IMR-90 (cell line): ENCODE measurements at regions not wholly inside any gene's neighbourhood (a gene's known extent, or its start where the extent isn't known, plus 50 kb on each side); places are given as distances from the start of the nearest gene placed in this dataset.

Source experiments
- ATAC-seq: fragments of 200-7000 bp; cut with Tn5 transposase; 2 replicates; pipeline ENCODE4 v1.9.1; 2020; ENCODE audit warnings: low read depth, mild to moderate bottlenecking, moderate library complexity
- BruUV-seq: library from RNA; stranded (reverse); fragments of 400-500 nt; replicated peaks from 2 replicates; lab custom pipeline; 2021; lab: Mats Ljungman, UMichigan
- CTCF ChIA-PET: fragments of 300-600 bp; formaldehyde crosslinking; extraction: SDS; loops from one replicate; lab custom pipeline; 2021; ENCODE audit warnings: antibody characterized with exemption; lab: Yijun Ruan, JAX
- POLR2A ChIA-PET: fragments of 300-600 bp; sonication (Branson Sonifier 250); formaldehyde crosslinking; loops from one replicate; lab custom pipeline; 2022; ENCODE audit warnings: antibody characterized with exemption; ENCODE audit not compliant: unreplicated experiment; lab: Charles Lee
- DNase-seq: peaks from one replicate; pipeline ENCODE4 v3.0.0; 2013
- H2AFZ ChIP-seq: replicated peaks from 2 replicates; pipeline ENCODE3; 2013; ENCODE audit warnings: low read length, mild to moderate bottlenecking; ENCODE audit not compliant: poor library complexity
- H2AK5ac ChIP-seq: 2 replicates; pipeline ENCODE4 v1.6.1; 2013; ENCODE audit warnings: low read depth, low read length, inconsistent platforms
- H2AK9ac ChIP-seq: replicated peaks from 2 replicates; pipeline ENCODE3; 2013; ENCODE audit warnings: mild to moderate bottlenecking, low read depth, low read length, moderate library complexity; ENCODE audit not compliant: poor library complexity
- H2BK120ac ChIP-seq: 2 replicates; pipeline ENCODE4 v1.6.1; 2013; ENCODE audit warnings: low read depth, low read length, inconsistent platforms
- H2BK15ac ChIP-seq: 3 replicates; pipeline ENCODE4 v1.6.1; 2013; ENCODE audit warnings: low read depth, low read length, inconsistent platforms
- H2BK20ac ChIP-seq: 2 replicates; pipeline ENCODE4 v1.6.1; 2013; ENCODE audit warnings: low read depth, mild to moderate bottlenecking, inconsistent platforms, low read length, moderate library complexity
- H2BK5ac ChIP-seq: 2 replicates; pipeline ENCODE4 v1.6.1; 2013; ENCODE audit warnings: mild to moderate bottlenecking, low read depth, low read length, inconsistent platforms; ENCODE audit not compliant: poor library complexity, severe bottlenecking
- H3K14ac ChIP-seq: replicated peaks from 2 replicates; pipeline ENCODE4 v1.6.1; 2013; ENCODE audit warnings: low read depth, low read length, inconsistent platforms
- H3K18ac ChIP-seq: 2 replicates; pipeline ENCODE4 v1.6.1; 2013; ENCODE audit warnings: low read depth, low read length, control low read depth
- H3K23ac ChIP-seq: 2 replicates; pipeline ENCODE4 v1.6.1; 2013; ENCODE audit warnings: low read depth, low read length, inconsistent platforms
- H3K27ac ChIP-seq: 2 replicates; pipeline ENCODE4 v1.5.1; 2013; ENCODE audit warnings: mild to moderate bottlenecking, control low read depth, low read length; ENCODE audit not compliant: insufficient read depth
- H3K27me3 ChIP-seq: 2 replicates; pipeline ENCODE4 v1.6.1; 2013; ENCODE audit warnings: low read length; ENCODE audit not compliant: control insufficient read depth, insufficient read depth
- H3K36me3 ChIP-seq: 2 replicates; pipeline ENCODE4 v1.6.1; 2013; ENCODE audit warnings: low read length, mixed read lengths; ENCODE audit not compliant: control insufficient read depth, insufficient read depth
- H3K4ac ChIP-seq: 2 replicates; pipeline ENCODE4 v1.6.1; 2013; ENCODE audit warnings: low read depth, low read length, inconsistent platforms
- H3K4me1 ChIP-seq: 2 replicates; pipeline ENCODE4 v1.6.1; 2013; ENCODE audit warnings: low read length, mixed read lengths; ENCODE audit not compliant: control insufficient read depth, insufficient read depth
- H3K4me2 ChIP-seq: 2 replicates; pipeline ENCODE4 v1.6.1; 2013; ENCODE audit warnings: low read depth, mild to moderate bottlenecking, control low read depth, low read length, moderate library complexity
- H3K4me3 ChIP-seq: 2 replicates; pipeline ENCODE4 v1.5.1; 2013; ENCODE audit warnings: low read depth, mild to moderate bottlenecking, control low read depth, low read length, moderate library complexity; ENCODE audit not compliant: insufficient read depth
- H3K56ac ChIP-seq: 2 replicates; pipeline ENCODE4 v1.6.1; 2013; ENCODE audit warnings: low read length, inconsistent platforms; ENCODE audit not compliant: insufficient read depth; ENCODE audit errors: extremely low read depth
- H3K79me1 ChIP-seq, 2 experiments: 2 replicates each; pipeline ENCODE4 v1.6.1; 2013; ENCODE audit warnings: low read length in 2 of 2, inconsistent platforms in 1 of 2, low read depth in 1 of 2
- H3K9ac ChIP-seq: 2 replicates; pipeline ENCODE4 v1.6.1; 2013; ENCODE audit warnings: low read depth, low read length, control low read depth
- H3K9me1 ChIP-seq: 2 replicates; pipeline ENCODE4 v1.6.1; 2013; ENCODE audit warnings: low read length, inconsistent platforms; ENCODE audit not compliant: insufficient read depth
- H3K9me3 ChIP-seq: 2 replicates; pipeline ENCODE4 v1.6.1; 2013; ENCODE audit warnings: low read length; ENCODE audit not compliant: control insufficient read depth, insufficient read depth
- H4K20me1 ChIP-seq: 2 replicates; pipeline ENCODE4 v1.6.1; 2013; ENCODE audit warnings: low read length, inconsistent platforms; ENCODE audit not compliant: insufficient read depth
- H4K5ac ChIP-seq: 2 replicates; pipeline ENCODE4 v1.6.1; 2013; ENCODE audit warnings: mild to moderate bottlenecking, low read depth, low read length, control low read depth
- H4K8ac ChIP-seq, 2 experiments: 2 replicates each; pipeline ENCODE4 v1.6.1; 2013; ENCODE audit warnings: low read depth in 2 of 2, low read length in 2 of 2, control low read depth in 1 of 2, inconsistent platforms in 1 of 2
- H4K91ac ChIP-seq: 2 replicates; pipeline ENCODE4 v1.6.1; 2013; ENCODE audit warnings: low read depth, low read length, inconsistent platforms; ENCODE audit not compliant: insufficient read depth
- BHLHE40 ChIP-seq: fragments of 150-350 bp; IDR thresholded peaks from 2 replicates; pipeline ENCODE4 v1.6.1; 2016; ENCODE audit warnings: mild to moderate bottlenecking, low read depth, low read length
- CEBPB ChIP-seq: IDR thresholded peaks from 2 replicates; pipeline ENCODE4 v1.6.1; 2012; ENCODE audit warnings: low read depth, low read length, improper control_type of control experiment
- CHD1 ChIP-seq: IDR thresholded peaks from 2 replicates; pipeline ENCODE4 v1.6.1; 2012; ENCODE audit warnings: low read depth, low read length, improper control_type of control experiment
- CTCF ChIP-seq: conservative IDR thresholded peaks from 2 replicates; pipeline ENCODE4 v1.5.1; 2012; ENCODE audit warnings: mild to moderate bottlenecking, low read depth, low read length, improper control_type of control experiment
- FOS ChIP-seq: fragments of 150-350 bp; IDR thresholded peaks from 2 replicates; pipeline ENCODE4 v1.6.1; 2016; ENCODE audit warnings: low read depth, low read length
- MAFK ChIP-seq: IDR thresholded peaks from 2 replicates; pipeline ENCODE4 v1.6.1; 2012; ENCODE audit warnings: low read depth, low read length, improper control_type of control experiment
- MAZ ChIP-seq: IDR thresholded peaks from 2 replicates; pipeline ENCODE4 v1.6.1; 2012; ENCODE audit warnings: low read depth, mild to moderate bottlenecking, low read length, improper control_type of control experiment, moderate library complexity, borderline replicate concordance
- MXI1 ChIP-seq: IDR thresholded peaks from 2 replicates; pipeline ENCODE4 v1.6.1; 2012; ENCODE audit warnings: low read depth, mild to moderate bottlenecking, low read length, moderate library complexity, borderline replicate concordance
- NFE2L2 ChIP-seq: fragments of 150-350 bp; IDR thresholded peaks from 2 replicates; pipeline ENCODE4 v1.6.1; 2016; ENCODE audit warnings: low read depth, mild to moderate bottlenecking, low read length
- POLR2A ChIP-seq: IDR thresholded peaks from 2 replicates; pipeline ENCODE4 v1.6.1; 2012; ENCODE audit warnings: mild to moderate bottlenecking, low read depth, low read length
- RAD21 ChIP-seq: IDR thresholded peaks from 2 replicates; pipeline ENCODE4 v1.6.1; 2012; ENCODE audit warnings: low read length, improper control_type of control experiment
- RCOR1 ChIP-seq: IDR thresholded peaks from 2 replicates; pipeline ENCODE4 v1.6.1; 2012; ENCODE audit warnings: mild to moderate bottlenecking, low read length, improper control_type of control experiment; ENCODE audit not compliant: insufficient replicate concordance
- SMC3 ChIP-seq: fragments of 150-350 bp; IDR thresholded peaks from 2 replicates; pipeline ENCODE4 v1.6.1; 2016; ENCODE audit warnings: low read depth, mild to moderate bottlenecking, antibody characterized with exemption, low read length, moderate library complexity
- WGBS, 2 experiments: methylation state at CpG; one replicate each; pipeline versions ENCODE4 v1.1.5 to v1.1.7; 2013; ENCODE audit warnings: missing lambda C conversion rate in 2 of 2; ENCODE audit not compliant: insufficient read length in 1 of 2; ENCODE audit errors: extremely low coverage in 2 of 2; 5-methylcytosine and 5-hydroxymethylcytosine counted together
- dilution Hi-C: fragments of 300-500 bp; cut with HindIII; formaldehyde crosslinking; loops from one replicate; pipeline ENCODE4 v1.14.3; 2018; ENCODE audit warnings: low sequenced_read_pairs; ENCODE audit not compliant: unreplicated experiment
- in situ Hi-C: fragments of 300-500 bp; cut with MboI; formaldehyde crosslinking; loops from 3 replicates; pipeline ENCODE4 v1.14.3; 2019; ENCODE audit warnings: low sequenced_read_pairs, inconsistent platforms, mixed read lengths
- intact Hi-C: fragments of 100-400 bp; cut with micrococcal nuclease; formaldehyde crosslinking; loops from 2 replicates; pipeline ENCODE4 v1.10.0; 2022

- intact Hi-C loops (no loop called here), dilution Hi-C loops (no loop called here), in situ Hi-C loops (no loop called here)
- no peak overlapping the region for H3K23ac ChIP-seq
- CTCF ChIA-PET = no interaction called here
- H4K91ac ChIP-seq = no peak overlapping the region
- no peak overlapping the region for H3K18ac ChIP-seq
- no peak overlapping the region for H2BK5ac ChIP-seq
- no peak for ATAC-seq
- H2BK120ac ChIP-seq = no peak overlapping the region
- no peaks in the 10 kb centered on the region for H3K79me1 ChIP-seq
- no peak overlapping the region for H3K4ac ChIP-seq
- no peak overlapping the region for H3K4me3 ChIP-seq
- DNase-seq = no peak
- H4K8ac ChIP-seq = no peak overlapping the region
- no peaks in the 10 kb centered on the region; the same call in 1 of the 2 replicates for H4K20me1 ChIP-seq
- H2AK9ac ChIP-seq = no peak overlapping the region
- H3K27ac ChIP-seq = no peak overlapping the region
- no peak overlapping the region for H2AK5ac ChIP-seq
- WGBS, 2 experiments = no CpG with 5 or more reads among the region's 2 CpGs
- POLR2A ChIA-PET = no interaction called here
- H2AFZ ChIP-seq = no peak overlapping the region
- no peak overlapping the region for H3K56ac ChIP-seq
- H2BK20ac ChIP-seq = no peak overlapping the region
- no peak overlapping the region for H3K14ac ChIP-seq
- no peaks in the 10 kb centered on the region for H3K9me3 ChIP-seq
- no peaks in the 10 kb centered on the region for H3K36me3 ChIP-seq
- peaks cover 24% of the 10 kb centered on the region for H3K27me3 ChIP-seq
- no peak overlapping the region for H2BK15ac ChIP-seq
- H4K5ac ChIP-seq = no peak overlapping the region
- H3K4me1 ChIP-seq = no peaks in the 10 kb centered on the region
- no peak overlapping the region for H3K9ac ChIP-seq
- no peak overlapping the region for H3K4me2 ChIP-seq
- no TSS peak for BruUV-seq
- no peaks in the 10 kb centered on the region for H3K9me1 ChIP-seq
- TF ChIP-seq POLR2A = no peak
- TF ChIP-seq MAFK = no peak
- TF ChIP-seq CEBPB = no peak
- TF ChIP-seq NFE2L2 = no peak
- no peak for TF ChIP-seq FOS
- no peak for TF ChIP-seq CHD1
- no peak for TF ChIP-seq RAD21
- no peak for TF ChIP-seq RCOR1
- TF ChIP-seq SMC3 = no peak
- no peak for TF ChIP-seq BHLHE40
- TF ChIP-seq MXI1 = no peak
- no peak for TF ChIP-seq MAZ
- no peak for TF ChIP-seq CTCF
Measured at GRCh38 chr3:124601190-124601589, 129.1 kb upstream of the UMPS start.
